HK-2 (cell line): ENCODE measurements at regions not wholly inside any gene's neighbourhood (a gene's known extent, or its start where the extent isn't known, plus 50 kb on each side); places are given as distances from the start of the nearest gene placed in this dataset.
"Not testable (repeated sequence)": the region's sequence is repeated elsewhere in the genome, so short reads cannot be mapped to it uniquely, and the experiment has no call there.

ENCODE experiments used
- DNase-seq: peaks from one replicate; pipeline ENCODE4 v3.0.0-alpha.2; 2018; ENCODE audit not compliant: unreplicated experiment

GRCh38 chr2:120498576-120499394 lies 152.8 kb downstream of the INHBB start:
- no peak for DNase-seq

- peak; percentile 13 for DNase-seq
Measured at GRCh38 chr2:120499784-120500495, 154.0 kb downstream of the INHBB start.

GRCh38 chr2:120501591-120501990 lies 155.7 kb downstream of the INHBB start:
- no peak for DNase-seq

GRCh38 chr2:120502357-120502756 lies 156.4 kb downstream of the INHBB start:
- no peak for DNase-seq

- no peak for DNase-seq
Measured at GRCh38 chr2:120502761-120503160, 156.8 kb downstream of the INHBB start.

- no peak for DNase-seq
Measured at GRCh38 chr2:120503206-120503792, 157.4 kb downstream of the INHBB start.

GRCh38 chr2:120503793-120504571 lies 158.0 kb downstream of the INHBB start:
- DNase-seq, result no peak

GRCh38 chr2:120504936-120505705 lies 159.2 kb downstream of the INHBB start:
- DNase-seq, result no peak

GRCh38 chr2:120508567-120509041 lies 162.7 kb downstream of the INHBB start:
- no peak for DNase-seq

- no peak for DNase-seq
Measured at GRCh38 chr2:120509213-120509815, 163.4 kb downstream of the INHBB start.

GRCh38 chr2:120509991-120510735 lies 164.2 kb downstream of the INHBB start:
- no peak for DNase-seq

GRCh38 chr2:120510751-120511395 lies 164.9 kb downstream of the INHBB start:
- no peak for DNase-seq

GRCh38 chr2:120511536-120511935 lies 165.6 kb downstream of the INHBB start:
- DNase-seq, result no peak

- DNase-seq, result no peak
Measured at GRCh38 chr2:120511947-120512710, 166.2 kb downstream of the INHBB start.

- DNase-seq, result no peak
Measured at GRCh38 chr2:120513776-120514357, 167.9 kb downstream of the INHBB start.

- no peak for DNase-seq
Measured at GRCh38 chr2:120514521-120514920, 168.6 kb downstream of the INHBB start.

- DNase-seq, result not testable (repeated sequence)
Measured at GRCh38 chr2:120515066-120515758, 169.3 kb downstream of the INHBB start.
